ENCODE measurements at regions not wholly inside any gene's neighbourhood (a gene's known extent, or its start where the extent isn't known, plus 50 kb on each side); places are given as distances from the start of the nearest gene placed in this dataset.
"Not testable (repeated sequence)": the region's sequence is repeated elsewhere in the genome, so short reads cannot be mapped to it uniquely, and the experiment has no call there.

DNA sequence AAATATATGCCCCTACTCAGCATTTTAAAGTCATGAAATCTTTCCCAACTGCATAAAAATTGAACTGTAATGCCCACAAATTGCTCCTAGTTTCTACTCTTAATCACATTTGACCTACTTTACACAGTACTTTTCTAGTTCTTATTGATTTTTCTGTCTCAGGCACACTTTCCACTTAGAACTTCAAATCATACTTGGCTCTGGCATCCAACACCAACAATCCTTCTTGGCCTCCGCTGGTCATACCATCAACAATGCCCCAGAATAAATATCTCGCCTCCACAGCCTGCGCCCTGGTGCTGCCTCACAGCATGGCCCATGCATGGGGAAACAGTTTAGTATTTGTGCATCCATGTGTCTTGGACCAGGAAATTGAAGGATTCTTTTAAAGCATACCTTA lies 107.5 kb upstream of the SYT10 start (continued):
- TF ChIP-seq, protein P1, sequence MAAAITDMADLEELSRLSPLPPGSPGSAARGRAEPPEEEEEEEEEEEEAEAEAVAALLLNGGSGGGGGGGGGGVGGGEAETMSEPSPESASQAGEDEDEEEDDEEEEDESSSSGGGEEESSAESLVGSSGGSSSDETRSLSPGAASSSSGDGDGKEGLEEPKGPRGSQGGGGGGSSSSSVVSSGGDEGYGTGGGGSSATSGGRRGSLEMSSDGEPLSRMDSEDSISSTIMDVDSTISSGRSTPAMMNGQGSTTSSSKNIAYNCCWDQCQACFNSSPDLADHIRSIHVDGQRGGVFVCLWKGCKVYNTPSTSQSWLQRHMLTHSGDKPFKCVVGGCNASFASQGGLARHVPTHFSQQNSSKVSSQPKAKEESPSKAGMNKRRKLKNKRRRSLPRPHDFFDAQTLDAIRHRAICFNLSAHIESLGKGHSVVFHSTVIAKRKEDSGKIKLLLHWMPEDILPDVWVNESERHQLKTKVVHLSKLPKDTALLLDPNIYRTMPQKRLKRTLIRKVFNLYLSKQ (tag by site-specific recombination; IDR thresholded peaks at IDR 0.05; ENCODE audit: borderline replicate concordance) = no peak

DNA sequence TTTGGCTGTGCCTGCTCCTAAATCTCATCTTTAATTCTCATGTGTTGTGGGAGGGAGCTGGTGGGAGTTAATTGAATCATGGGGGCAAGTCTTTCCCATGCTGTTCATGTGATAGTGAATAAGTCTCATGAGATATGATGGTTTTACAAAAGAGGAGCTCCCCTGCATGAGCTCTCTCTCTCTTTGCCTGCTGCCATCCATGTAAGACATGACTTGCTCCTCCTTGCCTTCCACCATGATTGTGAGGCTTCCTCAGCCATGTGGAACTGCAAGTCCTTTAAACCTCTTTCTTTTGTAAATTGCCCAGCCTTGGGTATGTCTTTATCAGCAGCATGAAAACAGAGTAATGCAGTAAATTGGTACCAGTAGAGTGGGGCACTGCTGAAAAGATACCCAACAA lies 110.6 kb upstream of the SYT10 start:
- POLR2A ChIA-PET; H3K4me1 ChIP-seq (ENCODE audit: control insufficient read depth, insufficient read depth, low read length); CTCF ChIA-PET; H3K9me3 ChIP-seq (ENCODE audit: control insufficient read depth, insufficient read depth, low read depth, low read length); H3K36me3 ChIP-seq (ENCODE audit: control insufficient read depth in 2 of 2, insufficient read depth in 1 of 2, low read length in 2 of 2); H3K27ac ChIP-seq (ENCODE audit: extremely low read depth, low read depth, low read length); H3K4me3 ChIP-seq (ENCODE audit: low read depth, low read length): not testable (repeated sequence)

DNA sequence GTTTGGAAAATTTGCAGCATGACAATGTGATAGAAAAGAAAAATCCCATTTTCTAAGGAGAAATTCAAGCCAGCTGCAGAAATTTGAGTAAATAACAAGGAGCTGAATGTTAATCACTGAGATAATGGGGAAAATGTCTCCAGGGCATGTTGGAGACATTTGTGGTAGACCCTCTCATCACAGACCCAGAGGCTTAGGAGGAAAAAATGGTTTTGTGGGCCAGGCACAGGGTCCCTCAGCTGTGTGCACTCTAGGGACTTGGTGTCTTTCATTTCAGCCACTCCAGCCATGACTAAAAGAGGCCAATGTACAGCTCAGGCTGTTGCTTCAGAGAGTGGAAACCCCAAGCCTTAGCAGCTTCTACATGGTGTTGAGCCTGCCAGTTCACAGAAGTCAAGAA lies 111.4 kb upstream of the SYT10 start:
- Histone ChIP-seq H3K4me1 (ENCODE audit: control insufficient read depth, insufficient read depth, low read length) (no peaks in the 10 kb centered on the region), H3K9me3 (ENCODE audit: control insufficient read depth, insufficient read depth, low read depth, low read length) (no peaks in the 10 kb centered on the region), H3K4me3 (ENCODE audit: low read depth, low read length) (no peak overlapping the region), H3K36me3 (ENCODE audit: control insufficient read depth in 2 of 2, insufficient read depth in 1 of 2, low read length in 2 of 2) (no peaks in the 10 kb centered on the region), H3K27ac (ENCODE audit: extremely low read depth, low read depth, low read length) (no peak overlapping the region)
- POLR2A ChIA-PET = no interaction called here
- TF ChIP-seq ZNF585B (tag by site-specific recombination; IDR thresholded peaks at IDR 0.05) (peak; percentile 69), ZNF184 (tag by site-specific recombination; IDR thresholded peaks at IDR 0.05) (no peak)
- CTCF ChIA-PET = no interaction called here

DNA sequence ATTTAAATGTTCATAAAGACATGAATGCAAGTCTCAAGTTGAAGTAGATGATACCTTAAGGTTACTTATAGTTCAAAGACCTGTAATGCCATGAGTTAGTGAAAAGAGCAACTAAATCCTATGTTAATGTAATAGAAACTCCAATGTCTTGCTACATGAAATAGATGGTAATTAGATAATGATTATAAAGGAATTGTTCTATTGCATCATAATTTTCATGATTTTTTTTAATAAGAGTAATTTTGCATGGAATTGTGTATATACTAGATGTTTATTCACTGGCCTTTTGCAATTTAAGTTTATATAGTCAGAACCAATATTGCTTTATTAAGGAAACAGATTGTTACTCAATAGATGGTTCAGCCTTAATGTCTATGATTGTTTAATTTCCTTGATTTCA lies 115.5 kb upstream of the SYT10 start:
- CTCF ChIA-PET = no interaction called here
- Histone ChIP-seq H3K4me1 (ENCODE audit: control insufficient read depth, insufficient read depth, low read length) (no peaks in the 10 kb centered on the region), H3K27ac (ENCODE audit: extremely low read depth, low read depth, low read length) (no peak overlapping the region), H3K9me3 (ENCODE audit: control insufficient read depth, insufficient read depth, low read depth, low read length) (no peaks in the 10 kb centered on the region), H3K4me3 (ENCODE audit: low read depth, low read length) (no peak overlapping the region), H3K36me3 (ENCODE audit: control insufficient read depth in 2 of 2, insufficient read depth in 1 of 2, low read length in 2 of 2) (no peaks in the 10 kb centered on the region)
- POLR2A ChIA-PET = no interaction called here
- TF ChIP-seq ZSCAN30 (tag by site-specific recombination; IDR thresholded peaks at IDR 0.05) = no peak
- TF ChIP-seq ZNF776 (tag by site-specific recombination; IDR thresholded peaks at IDR 0.05; ENCODE audit: borderline replicate concordance) = no peak
- TF ChIP-seq ZSCAN23 (tag by site-specific recombination; IDR thresholded peaks at IDR 0.05) = no peak
- TF ChIP-seq ZNF266 (tag by site-specific recombination; IDR thresholded peaks at IDR 0.05; ENCODE audit: low read depth) = no peak
- TF ChIP-seq ZNF843 (tag by site-specific recombination; IDR thresholded peaks at IDR 0.05) = no peak
- TF ChIP-seq GLI4 (tag by site-specific recombination; IDR thresholded peaks at IDR 0.05) = no peak
- TF ChIP-seq ZNF426 (tag by site-specific recombination; IDR thresholded peaks at IDR 0.05) = no peak
- no peak for TF ChIP-seq ZNF311 (tag by site-specific recombination; IDR thresholded peaks at IDR 0.05; ENCODE audit: borderline replicate concordance)
- TF ChIP-seq ZNF24 (tag by site-specific recombination; IDR thresholded peaks at IDR 0.05) = no peak
- no peak for TF ChIP-seq ZNF133 (tag by site-specific recombination; IDR thresholded peaks at IDR 0.05)
- TF ChIP-seq, protein P2, sequence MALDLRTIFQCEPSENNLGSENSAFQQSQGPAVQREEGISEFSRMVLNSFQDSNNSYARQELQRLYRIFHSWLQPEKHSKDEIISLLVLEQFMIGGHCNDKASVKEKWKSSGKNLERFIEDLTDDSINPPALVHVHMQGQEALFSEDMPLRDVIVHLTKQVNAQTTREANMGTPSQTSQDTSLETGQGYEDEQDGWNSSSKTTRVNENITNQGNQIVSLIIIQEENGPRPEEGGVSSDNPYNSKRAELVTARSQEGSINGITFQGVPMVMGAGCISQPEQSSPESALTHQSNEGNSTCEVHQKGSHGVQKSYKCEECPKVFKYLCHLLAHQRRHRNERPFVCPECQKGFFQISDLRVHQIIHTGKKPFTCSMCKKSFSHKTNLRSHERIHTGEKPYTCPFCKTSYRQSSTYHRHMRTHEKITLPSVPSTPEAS (tag by site-specific recombination; IDR thresholded peaks at IDR 0.05) = no peak
- no peak for TF ChIP-seq GFI1B (tag by site-specific recombination; IDR thresholded peaks at IDR 0.05)

DNA sequence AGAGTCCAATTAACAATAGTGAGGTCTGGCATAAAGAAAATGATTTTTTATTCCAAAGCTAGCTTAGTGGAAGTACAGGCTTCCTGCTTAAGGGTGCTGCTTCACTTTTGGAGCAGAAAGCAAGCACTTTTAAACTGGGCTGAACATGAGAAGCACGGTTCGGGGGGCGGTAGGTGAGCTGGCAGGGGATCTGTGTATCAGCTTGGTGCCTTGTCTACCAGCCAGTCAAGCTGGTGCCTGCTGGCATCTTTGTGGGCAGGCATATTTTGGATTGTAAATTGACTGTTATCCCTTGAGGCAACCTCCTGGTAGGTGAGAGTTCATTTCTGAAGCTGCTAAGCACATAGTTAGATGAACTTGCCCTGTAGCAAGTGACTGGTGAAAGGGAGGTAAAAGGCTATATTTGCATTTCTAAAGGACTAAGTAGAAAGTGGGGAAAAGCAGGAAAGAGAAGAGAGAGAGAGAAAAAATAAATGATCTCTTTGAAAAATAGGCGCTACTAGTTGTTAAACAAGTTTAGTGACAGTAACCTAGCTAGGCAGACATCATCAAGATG lies 121.1 kb upstream of the SYT10 start:
- H3K36me3 ChIP-seq (ENCODE audit: control insufficient read depth in 2 of 2, insufficient read depth in 1 of 2, low read length in 2 of 2) = no peaks in the 10 kb centered on the region
- H3K27ac ChIP-seq (ENCODE audit: extremely low read depth, low read depth, low read length) = no peak overlapping the region
- no peaks in the 10 kb centered on the region for H3K9me3 ChIP-seq (ENCODE audit: control insufficient read depth, insufficient read depth, low read depth, low read length)
- ChIA-PET CTCF (no interaction called here), POLR2A (no interaction called here)
- no peak overlapping the region for H3K4me3 ChIP-seq (ENCODE audit: low read depth, low read length)
- no peaks in the 10 kb centered on the region for H3K4me1 ChIP-seq (ENCODE audit: control insufficient read depth, insufficient read depth, low read length)
- TF ChIP-seq SCRT2 (tag by site-specific recombination; IDR thresholded peaks at IDR 0.05) (peak; percentile 27; the same call in 1 of the 2 replicates), ZFP3 (tag by site-specific recombination; IDR thresholded peaks at IDR 0.05; ENCODE audit: low read depth) (no peak), GFI1B (tag by site-specific recombination; IDR thresholded peaks at IDR 0.05) (no peak)
